ENCODE measurements at regions not wholly inside any gene's neighbourhood (a gene's known extent, or its start where the extent isn't known, plus 50 kb on each side); places are given as distances from the start of the nearest gene placed in this dataset.

DNA sequence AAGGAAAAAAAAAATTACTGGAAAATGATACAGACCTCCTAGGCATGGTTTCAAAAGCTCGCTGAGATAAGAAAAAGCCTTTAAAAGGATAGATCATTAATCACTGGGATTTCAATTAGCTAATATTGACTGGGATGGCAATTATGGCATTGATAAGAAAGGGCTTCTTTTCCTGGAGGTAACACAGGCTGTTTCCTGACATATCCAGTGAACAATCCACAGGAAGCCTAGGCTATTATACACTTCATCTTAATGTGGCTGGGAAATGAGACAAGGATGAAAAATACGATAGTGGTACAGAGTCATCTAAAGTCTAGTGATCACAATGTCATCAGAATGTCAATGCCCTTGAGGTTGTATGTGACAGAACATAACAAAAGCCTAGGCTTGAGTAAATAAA, 1579.3 kb downstream of the C4orf33 start (continued):
- no peak for TF ChIP-seq RBM25 (IDR thresholded peaks at IDR 0.05; ENCODE audit: low read depth, low read length, severe bottlenecking)
- TF ChIP-seq PHF8 (IDR thresholded peaks at IDR 0.05; ENCODE audit: borderline replicate concordance, low read length), result no peak
- TF ChIP-seq MTA3 (IDR thresholded peaks at IDR 0.05; ENCODE audit: borderline replicate concordance), result no peak
- TF ChIP-seq ETV1 (tag; conservative IDR thresholded peaks at IDR 0.05; ENCODE audit: low read depth), result no peak

DNA sequence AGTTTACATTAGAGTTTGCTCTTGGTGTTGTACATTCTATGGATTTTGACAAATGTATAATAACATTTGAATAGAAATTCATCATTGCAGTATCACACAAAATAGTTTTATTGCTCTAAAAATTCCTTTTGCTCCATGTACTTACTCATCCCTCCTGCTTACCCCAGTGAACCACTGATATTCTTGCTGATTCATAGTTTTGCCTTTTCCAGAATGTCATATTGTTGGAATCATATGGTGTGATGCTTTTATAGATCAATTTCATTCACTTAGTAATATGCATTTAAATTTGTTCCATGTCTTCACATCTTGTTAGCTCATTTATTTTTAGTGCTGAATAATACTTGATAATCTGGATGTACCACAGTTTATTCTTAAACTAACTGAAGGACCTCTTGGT, 1593.2 kb downstream of the C4orf33 start:
- no TSS peak for BruUV-seq (replicated peaks)
- no peak for FAIRE-seq

DNA sequence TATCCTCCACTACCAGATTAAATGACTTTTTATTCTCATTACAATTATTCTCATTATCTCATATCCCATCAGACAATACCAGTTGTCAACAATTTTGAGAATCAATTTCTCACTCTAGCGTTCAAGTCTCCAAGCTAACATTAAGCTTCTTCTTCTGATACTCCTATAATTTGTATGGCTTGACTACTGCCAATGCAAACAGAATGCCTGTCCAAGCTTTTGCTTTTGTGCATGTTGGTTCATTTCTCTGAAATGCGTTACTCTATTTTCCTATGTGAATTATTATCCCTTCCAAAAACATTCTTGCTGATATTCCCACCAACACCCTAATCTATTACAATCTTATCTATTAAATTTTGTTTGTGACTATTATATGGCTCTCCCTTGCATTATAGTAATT, 1602.3 kb downstream of the C4orf33 start:
- CTCF ChIA-PET (ENCODE audit: low intra/inter-chr PET ratio), result no interaction called here
- 3% methylated on average over 2 of the region's 2 CpGs for WGBS (ENCODE audit: insufficient coverage, low coverage, missing lambda C conversion rate)
- Histone ChIP-seq H3K9me1 (ENCODE audit: control insufficient read depth, insufficient read depth, low read length) (no peaks in the 10 kb centered on the region), H3K36me3 (ENCODE audit: control insufficient read depth, insufficient read depth, low read length) (no peaks in the 10 kb centered on the region), H3K27me3 (ENCODE audit: control insufficient read depth in 2 of 2, insufficient read depth in 2 of 2, low read length in 2 of 2) (no peaks in the 10 kb centered on the region), H3K4me3 (no peak overlapping the region), H3K9me3 (replicated peaks; ENCODE audit: control insufficient read depth, insufficient read depth, low read depth, low read length) (no peaks in the 10 kb centered on the region), H3K79me2 (ENCODE audit: control insufficient read depth, insufficient read depth, low read length) (no peaks in the 10 kb centered on the region), H3K27ac (ENCODE audit: extremely low read depth, low read depth, low read length) (no peak overlapping the region), H3K4me2 (ENCODE audit: insufficient read depth, low read length) (no peak overlapping the region), H3K9ac (ENCODE audit: insufficient read depth in 1 of 2, low read depth in 2 of 2, low read length in 2 of 2) (no peak overlapping the region), H4K20me1 (replicated peaks; ENCODE audit: control insufficient read depth, insufficient read depth, low read length) (no peaks in the 10 kb centered on the region), H2AFZ (ENCODE audit: low read depth, low read length) (no peak overlapping the region), H3K4me1 (replicated peaks in 1 of 2; ENCODE audit: control insufficient read depth in 2 of 2, insufficient read depth in 2 of 2, low read length in 2 of 2) (no peaks in the 10 kb centered on the region)
- intact Hi-C loops (cut with micrococcal nuclease) (no loop called here), in situ Hi-C loops (cut with MboI) (loop anchor here (25.0 kb wide), 1 partner anchor 1336 kb away; no protein-coding TSS in a partner anchor)
- no peak for DNase-seq (ENCODE audit: extremely low read depth in 1 of 4, low spot score in 3 of 4)
- no peak for FAIRE-seq
- no peak for ATAC-seq
- no TSS peak for BruUV-seq (replicated peaks)
- POLR2A ChIA-PET, result no interaction called here
- TF ChIP-seq MAFG (tag; conservative IDR thresholded peaks at IDR 0.05) (no peak), PHF21A (IDR thresholded peaks at IDR 0.05; ENCODE audit: borderline replicate concordance, low read depth) (no peak), DDX20 (tag; IDR thresholded peaks at IDR 0.05; ENCODE audit: low read depth) (no peak), IRF2 (CRISPR knock-in tag; IDR thresholded peaks at IDR 0.05) (no peak), PML (IDR thresholded peaks at IDR 0.05; ENCODE audit: low read length) (no peak), RBM14 (IDR thresholded peaks at IDR 0.05; ENCODE audit: borderline replicate concordance, insufficient read depth, low read depth, low read length) (no peak), CBFB (CRISPR knock-in tag; IDR thresholded peaks at IDR 0.05) (no peak)
- TF ChIP-seq, protein P1, sequence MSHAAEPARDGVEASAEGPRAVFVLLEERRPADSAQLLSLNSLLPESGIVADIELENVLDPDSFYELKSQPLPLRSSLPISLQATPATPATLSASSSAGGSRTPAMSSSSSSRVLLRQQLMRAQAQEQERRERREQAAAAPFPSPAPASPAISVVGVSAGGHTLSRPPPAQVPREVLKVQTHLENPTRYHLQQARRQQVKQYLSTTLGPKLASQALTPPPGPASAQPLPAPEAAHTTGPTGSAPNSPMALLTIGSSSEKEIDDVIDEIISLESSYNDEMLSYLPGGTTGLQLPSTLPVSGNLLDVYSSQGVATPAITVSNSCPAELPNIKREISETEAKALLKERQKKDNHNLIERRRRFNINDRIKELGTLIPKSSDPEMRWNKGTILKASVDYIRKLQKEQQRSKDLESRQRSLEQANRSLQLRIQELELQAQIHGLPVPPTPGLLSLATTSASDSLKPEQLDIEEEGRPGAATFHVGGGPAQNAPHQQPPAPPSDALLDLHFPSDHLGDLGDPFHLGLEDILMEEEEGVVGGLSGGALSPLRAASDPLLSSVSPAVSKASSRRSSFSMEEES (CRISPR knock-in tag; IDR thresholded peaks at IDR 0.05), result no peak

More for the DNA sequence above, 1593.2 kb downstream of the C4orf33 start:
- Histone ChIP-seq H3K4me1 (replicated peaks in 1 of 2; ENCODE audit: control insufficient read depth in 2 of 2, insufficient read depth in 2 of 2, low read length in 2 of 2) (no peaks in the 10 kb centered on the region), H3K4me2 (ENCODE audit: insufficient read depth, low read length) (no peak overlapping the region), H3K4me3 (no peak overlapping the region), H2AFZ (ENCODE audit: low read depth, low read length) (no peak overlapping the region), H3K27ac (ENCODE audit: extremely low read depth, low read depth, low read length) (no peak overlapping the region), H3K36me3 (ENCODE audit: control insufficient read depth, insufficient read depth, low read length) (no peaks in the 10 kb centered on the region), H3K9ac (ENCODE audit: insufficient read depth in 1 of 2, low read depth in 2 of 2, low read length in 2 of 2) (no peak overlapping the region), H3K9me1 (ENCODE audit: control insufficient read depth, insufficient read depth, low read length) (no peaks in the 10 kb centered on the region), H4K20me1 (replicated peaks; ENCODE audit: control insufficient read depth, insufficient read depth, low read length) (no peaks in the 10 kb centered on the region), H3K79me2 (ENCODE audit: control insufficient read depth, insufficient read depth, low read length) (no peaks in the 10 kb centered on the region), H3K9me3 (replicated peaks; ENCODE audit: control insufficient read depth, insufficient read depth, low read depth, low read length) (no peaks in the 10 kb centered on the region; the same call in 1 of the 2 replicates), H3K27me3 (ENCODE audit: control insufficient read depth in 2 of 2, insufficient read depth in 2 of 2, low read length in 2 of 2) (no peaks in the 10 kb centered on the region)
- no peak for ATAC-seq
- POLR2A ChIA-PET, result no interaction called here
- intact Hi-C loops (cut with micrococcal nuclease) (no loop called here), in situ Hi-C loops (cut with MboI) (loop anchor here (25.0 kb wide), 1 partner anchor 1327 kb away; no protein-coding TSS in a partner anchor)
- CTCF ChIA-PET (ENCODE audit: low intra/inter-chr PET ratio), result no interaction called here
- DNase-seq (ENCODE audit: extremely low read depth in 1 of 4, low spot score in 3 of 4), result no peak
- no peak for TF ChIP-seq GABPA (tag; conservative IDR thresholded peaks at IDR 0.05; ENCODE audit: low read depth)
- TF ChIP-seq SNIP1 (IDR thresholded peaks at IDR 0.05; ENCODE audit: low read depth), result no peak
- TF ChIP-seq MAFK (IDR thresholded peaks at IDR 0.05; ENCODE audit: low read length), result no peak
